GM21360 (cell line): ENCODE measurements at regions not wholly inside any gene's neighbourhood (a gene's known extent, or its start where the extent isn't known, plus 50 kb on each side); places are given as distances from the start of the nearest gene placed in this dataset.

Source experiments
- ATAC-seq: cut with Tn5 transposase; IDR thresholded peaks from one replicate; pipeline ENCODE4 v1.9.1; 2021; ENCODE audit warnings: mild to moderate bottlenecking, moderate library complexity; ENCODE audit not compliant: unreplicated experiment

DNA sequence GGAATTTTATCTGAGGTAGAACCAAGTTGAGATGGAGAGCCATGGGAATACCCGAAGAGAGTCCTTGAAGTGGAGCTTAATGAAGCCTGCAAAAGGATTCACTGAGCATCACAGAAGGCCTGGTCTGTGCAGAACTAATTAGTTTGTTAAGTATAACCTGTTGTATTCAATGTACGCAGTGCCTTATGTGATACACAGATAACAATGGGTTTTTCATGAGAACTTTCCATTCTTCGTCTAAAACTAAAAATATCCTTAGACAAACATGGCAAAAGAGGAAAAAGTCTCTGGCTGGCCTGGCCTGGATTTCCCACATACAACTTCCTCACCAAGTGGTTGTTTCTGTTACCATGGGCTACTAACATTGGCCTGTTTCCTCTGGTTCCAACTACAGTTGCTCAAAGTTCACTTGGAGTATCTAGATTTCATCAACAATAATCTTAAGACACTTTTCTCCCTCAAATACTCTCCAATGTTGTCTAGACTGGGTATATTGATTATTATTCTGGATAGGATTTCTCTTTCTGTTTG, 237.6 kb upstream of the ZNF462 start:
- no peak for ATAC-seq

DNA sequence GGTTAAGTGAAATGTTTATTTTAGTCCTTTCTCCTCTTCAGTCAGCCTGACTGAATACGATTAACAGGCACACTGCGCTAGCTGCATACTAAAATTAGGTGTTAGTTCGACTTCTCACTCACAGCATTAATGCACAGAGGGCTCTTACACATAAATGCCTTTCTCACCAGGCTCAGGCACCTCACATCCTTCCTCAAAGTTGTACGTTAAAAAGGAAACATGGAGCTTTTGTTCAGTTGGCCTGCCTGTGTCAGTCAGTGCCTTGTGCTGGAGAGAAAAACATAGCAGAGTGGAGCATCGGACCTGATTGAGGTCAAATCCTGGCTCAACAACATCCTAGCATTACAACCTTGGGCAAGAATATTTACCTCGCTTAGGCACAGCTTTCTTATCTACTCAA, 236.0 kb upstream of the ZNF462 start:
- no peak for ATAC-seq

DNA sequence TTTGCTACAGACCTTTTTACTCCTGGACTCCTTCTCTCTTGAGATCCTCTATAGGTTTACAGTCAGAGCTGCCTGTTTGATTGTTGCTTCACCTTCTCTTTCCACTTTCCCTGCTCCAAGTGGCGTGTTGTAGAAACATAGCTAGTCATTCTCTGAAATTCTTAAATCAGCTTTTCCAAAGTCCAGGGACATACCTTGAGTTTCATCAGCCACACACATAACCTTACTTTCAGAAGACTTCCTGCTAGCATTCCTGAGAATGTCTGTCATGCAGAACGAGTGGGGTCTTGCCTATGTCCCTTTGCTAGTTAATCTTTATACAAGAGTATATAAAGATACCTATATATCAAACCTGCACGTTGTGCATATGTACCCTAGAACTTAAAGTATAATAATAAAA, 230.3 kb upstream of the ZNF462 start:
- ATAC-seq, result no peak

DNA sequence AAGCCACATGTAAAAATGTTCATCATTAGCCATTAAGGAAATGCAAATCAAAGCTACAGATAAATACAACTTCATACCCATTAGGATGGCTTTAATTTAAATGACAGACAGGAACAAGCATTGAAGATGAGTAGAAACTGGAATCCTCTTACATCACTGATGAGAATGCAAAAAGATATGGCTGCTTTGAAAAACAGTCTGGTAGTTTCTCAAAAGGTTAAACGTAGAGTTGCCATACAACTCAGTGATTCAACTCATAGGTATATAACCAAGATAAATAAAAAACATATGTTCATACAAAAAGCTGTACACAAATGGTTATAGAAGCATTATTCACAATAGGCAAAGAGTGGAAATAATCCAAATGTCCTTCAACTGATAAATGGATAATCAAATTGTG, 228.8 kb upstream of the ZNF462 start:
- no peak for ATAC-seq

DNA sequence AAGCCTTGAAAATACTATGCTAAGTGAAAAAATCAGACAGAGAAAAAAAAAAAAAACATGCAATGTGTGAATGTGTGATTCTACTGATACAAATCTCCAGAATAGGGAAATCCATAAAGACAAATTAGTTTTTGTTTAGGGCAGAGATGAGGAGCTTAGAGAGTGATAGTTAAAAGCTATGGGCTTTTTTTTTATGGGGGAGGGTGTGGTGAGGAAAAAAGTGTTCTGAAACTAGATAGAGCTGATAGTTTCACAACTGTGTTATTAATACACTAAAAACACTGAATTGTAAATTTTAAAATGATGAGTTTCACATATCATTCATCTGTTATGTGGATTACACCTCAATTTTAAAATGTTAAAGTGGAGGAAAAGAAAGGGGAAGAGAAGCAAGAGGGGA, 228.3 kb upstream of the ZNF462 start:
- no peak for ATAC-seq

DNA sequence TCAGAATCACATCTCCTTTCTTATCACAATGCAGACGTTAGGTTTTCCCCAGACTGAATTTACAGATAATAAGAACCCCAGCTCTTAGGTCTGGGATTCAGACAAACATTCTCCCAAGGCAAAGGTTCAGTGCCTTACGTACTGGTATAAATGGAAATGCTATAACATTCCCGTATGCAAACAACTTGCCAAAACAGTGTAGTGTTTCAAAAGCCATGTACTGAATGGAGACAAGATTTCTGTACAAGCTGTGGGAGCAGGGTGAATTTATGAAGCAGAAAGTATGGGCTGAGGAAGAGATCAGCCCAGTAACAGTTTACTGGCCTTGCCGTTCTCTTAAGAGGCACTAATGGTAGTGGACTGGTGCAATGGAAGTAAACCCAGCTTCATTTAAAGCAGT, 225.5 kb upstream of the ZNF462 start:
- no peak for ATAC-seq

GRCh38 chr9:106639873-106640568, 222.9 kb upstream of the ZNF462 start:
- ATAC-seq, result no peak

DNA sequence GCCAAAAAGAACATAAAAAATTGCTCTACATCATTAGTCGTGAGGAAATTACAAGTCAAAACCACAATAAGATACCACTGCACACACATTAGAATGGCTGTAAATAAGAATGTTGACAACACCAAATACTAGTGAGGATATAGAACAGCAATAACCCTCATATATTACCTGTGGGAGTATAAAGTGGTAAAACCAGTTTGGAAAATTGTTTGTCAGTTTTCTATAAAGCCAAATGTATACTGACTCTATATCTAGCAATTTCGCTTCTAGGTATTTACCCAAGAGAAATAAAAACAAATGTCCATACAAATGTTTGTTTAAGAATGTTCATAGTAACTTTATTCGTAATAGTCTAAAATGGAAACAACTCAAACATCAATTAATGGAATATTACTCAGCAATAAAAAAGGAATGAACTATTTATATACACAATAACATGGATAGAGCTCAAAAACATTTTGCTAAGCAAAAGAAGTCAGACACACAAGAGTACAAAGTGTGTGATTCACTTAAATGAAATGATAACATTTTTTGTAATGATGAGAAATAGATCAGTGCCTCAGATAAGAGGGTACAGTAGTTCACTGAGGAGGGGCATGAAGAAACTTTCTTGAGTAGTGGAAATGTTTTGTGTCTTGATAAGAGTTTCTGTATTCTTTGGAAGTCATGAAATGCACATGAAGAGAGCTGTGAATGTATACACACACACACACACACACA, 219.6 kb upstream of the ZNF462 start:
- no peak for ATAC-seq

- no peak for ATAC-seq
These were observed 218.3 kb upstream of the ZNF462 start for GRCh38 chr9:106644661-106645060.

DNA sequence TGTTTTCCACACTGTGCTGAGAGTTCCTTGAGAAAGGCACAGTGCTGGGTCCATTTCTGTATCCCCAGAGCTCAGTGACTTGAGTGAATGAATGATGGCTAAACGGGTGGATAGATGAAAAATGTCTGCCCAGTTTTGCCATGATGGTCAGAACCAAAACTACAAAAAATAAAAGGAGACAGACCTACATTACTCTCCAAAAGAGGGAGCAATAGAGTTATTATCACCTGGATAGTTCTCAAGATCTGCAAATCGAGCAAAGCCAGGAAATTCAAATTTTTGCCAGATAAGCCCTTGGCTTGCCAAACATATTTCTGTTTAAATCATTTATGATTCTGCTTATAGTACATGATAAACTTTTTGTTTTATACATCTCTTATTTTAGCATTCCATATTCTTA, 214.2 kb upstream of the ZNF462 start:
- no peak for ATAC-seq

DNA sequence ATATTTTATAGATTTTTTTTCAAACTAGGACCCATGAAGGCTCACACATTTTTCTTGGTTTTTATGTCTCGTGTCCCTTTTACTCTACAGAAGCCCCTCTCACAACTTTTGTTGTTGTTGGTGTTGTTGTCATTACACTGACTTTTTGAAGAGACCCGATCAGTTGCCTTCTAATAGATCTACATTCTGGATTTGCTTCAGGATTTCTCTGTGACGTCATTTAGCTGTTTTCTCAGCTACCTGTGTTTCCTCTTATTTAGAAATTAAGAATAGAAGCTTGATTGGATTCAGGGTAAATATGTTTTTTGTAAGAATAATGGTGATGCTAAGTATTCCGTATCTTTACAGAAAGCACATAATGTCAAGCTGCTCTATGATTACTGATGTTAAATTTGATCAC, 213.3 kb upstream of the ZNF462 start:
- ATAC-seq, result no peak

DNA sequence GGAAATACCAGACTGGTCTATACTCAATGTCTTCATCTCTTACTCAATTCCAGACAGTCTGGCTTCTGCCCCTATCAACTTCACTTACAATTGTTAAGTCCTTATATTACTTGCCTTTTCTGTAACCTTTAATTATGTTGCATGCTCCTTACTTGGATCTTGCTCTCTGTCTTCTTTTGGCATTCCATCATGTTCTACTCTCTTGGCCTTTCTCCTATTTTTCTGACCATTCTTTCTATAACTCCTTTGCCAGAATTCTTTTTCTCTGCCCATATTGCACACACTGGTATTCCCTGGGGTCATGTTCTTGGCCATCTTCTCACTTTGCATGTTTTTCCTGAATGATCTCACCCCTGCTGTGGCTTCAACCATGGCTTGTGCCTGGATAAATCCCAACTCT, 209.8 kb upstream of the ZNF462 start:
- no peak for ATAC-seq

DNA sequence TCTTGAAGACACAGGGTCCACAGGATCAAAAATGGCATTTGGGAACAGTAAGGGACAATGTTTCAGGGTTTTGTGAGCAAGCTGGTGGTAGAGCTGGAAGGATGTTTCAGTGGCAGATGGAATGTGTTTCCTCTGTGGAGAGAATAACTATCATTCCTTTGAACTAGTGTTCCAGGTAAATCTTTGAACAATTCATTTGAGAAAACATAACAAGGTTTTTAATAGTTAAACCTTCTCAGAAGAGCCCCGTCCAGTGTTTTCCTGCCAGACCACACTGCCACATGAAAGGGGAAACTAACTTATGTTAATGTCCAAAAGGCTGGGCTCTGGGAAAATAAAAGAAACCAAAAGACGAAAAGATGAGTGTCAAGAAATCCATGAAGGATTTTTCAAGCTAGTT, 207.0 kb upstream of the ZNF462 start:
- no peak for ATAC-seq

- ATAC-seq, result no peak
These were observed 205.0 kb upstream of the ZNF462 start for GRCh38 chr9:106657926-106658325.

GRCh38 chr9:106668534-106668933, 194.4 kb upstream of the ZNF462 start:
- no peak for ATAC-seq

DNA sequence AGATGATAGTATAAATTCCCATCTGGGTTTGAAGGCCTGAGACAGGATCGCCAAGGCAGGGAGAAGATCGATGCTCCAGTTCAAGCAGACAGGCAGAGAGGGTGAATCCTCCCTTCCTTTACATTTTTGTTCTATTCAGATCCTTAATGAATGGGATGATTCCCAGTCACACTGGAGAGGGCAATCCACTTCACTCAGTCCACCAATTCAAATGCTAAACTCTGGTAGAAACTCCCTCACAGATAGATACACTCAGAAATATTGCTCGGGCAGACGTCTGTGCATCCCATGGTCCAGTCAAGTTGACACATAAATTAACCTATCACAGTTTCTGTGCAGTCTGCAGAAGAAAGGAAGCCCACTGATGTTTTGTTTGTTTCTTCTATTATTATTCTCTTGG, 193.1 kb upstream of the ZNF462 start:
- ATAC-seq, result no peak

DNA sequence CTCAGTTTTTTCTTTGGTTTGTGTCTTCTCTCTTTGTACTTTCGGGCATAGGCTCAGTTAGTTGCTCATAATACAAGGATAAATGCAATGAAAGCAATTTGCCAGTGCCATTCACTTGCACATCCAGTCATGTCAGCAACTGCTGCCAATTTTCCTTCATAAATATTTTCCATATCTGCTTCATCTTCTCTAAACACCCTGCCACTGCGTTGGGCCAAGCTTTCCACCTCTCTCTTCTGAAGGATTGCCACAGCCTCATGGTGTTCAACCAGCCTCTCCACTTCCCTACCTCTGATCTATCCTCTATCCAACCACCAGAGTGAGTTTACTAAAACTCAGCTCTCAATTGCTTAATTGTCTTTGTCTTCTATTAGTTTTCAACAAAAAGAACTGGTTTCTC, 192.5 kb upstream of the ZNF462 start:
- ATAC-seq, result no peak

DNA sequence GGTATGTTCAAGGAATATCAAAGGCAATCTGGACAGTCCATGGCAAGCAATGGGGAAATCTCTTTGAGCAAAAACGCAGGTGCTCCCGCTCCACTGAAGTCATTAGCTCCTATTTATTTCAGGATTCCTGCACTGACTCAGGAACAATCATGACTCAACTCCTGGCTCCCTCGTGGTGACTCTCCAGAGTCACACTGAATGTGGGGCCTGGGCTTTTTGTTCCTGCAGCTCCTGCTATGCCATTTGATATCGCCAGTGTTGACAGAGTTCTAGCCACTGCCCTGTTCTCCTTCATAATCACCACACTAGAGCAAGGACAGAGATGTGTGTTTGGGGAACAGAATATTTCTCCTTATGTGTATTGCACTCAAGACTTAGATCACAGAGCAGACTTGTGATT, 187.2 kb upstream of the ZNF462 start:
- no peak for ATAC-seq

DNA sequence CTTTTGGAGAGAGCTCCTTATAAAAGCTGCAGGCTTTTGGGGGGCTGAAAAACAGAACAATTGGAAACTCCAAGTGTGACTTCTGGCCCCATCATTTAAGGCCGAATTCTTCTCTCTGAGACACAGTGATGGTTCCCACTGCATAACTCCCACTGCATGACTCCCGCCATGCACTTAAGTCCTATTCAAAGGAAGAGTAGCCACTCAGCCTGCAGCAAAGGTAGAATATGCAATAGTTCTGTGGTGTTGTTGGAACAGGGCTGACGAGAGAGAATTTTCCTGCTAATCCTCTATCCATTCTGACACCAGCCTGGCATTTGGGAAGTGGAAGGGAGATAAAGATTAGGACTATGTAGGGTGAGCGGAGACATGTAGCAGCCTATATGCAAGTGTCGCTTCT, 185.6 kb upstream of the ZNF462 start:
- no peak for ATAC-seq

GRCh38 chr9:106677830-106678229, 185.1 kb upstream of the ZNF462 start:
- ATAC-seq, result no peak

DNA sequence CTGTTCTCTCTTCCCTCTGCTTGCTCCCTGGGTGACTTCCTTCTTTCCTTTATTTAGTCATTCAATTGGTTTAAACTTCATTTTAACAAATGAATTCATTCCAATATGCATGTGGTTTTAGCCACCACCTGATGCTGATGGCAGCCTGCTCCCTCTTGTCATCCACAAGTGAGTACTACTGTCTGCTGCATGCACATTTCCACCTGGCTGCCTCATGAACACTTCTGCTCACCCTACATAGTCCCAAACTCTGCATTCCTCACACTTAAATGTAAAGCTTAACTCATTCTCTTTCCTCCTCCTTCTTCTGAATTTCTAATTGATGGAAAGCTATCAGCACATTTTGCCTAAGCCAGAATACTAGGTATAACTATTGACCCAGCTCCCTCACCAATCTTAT, 184.7 kb upstream of the ZNF462 start:
- no peak for ATAC-seq

GRCh38 chr9:106682420-106682819, 180.5 kb upstream of the ZNF462 start:
- ATAC-seq, result no peak

GRCh38 chr9:106683454-106683853, 179.5 kb upstream of the ZNF462 start:
- ATAC-seq, result no peak
